ENCODE measurements at regions not wholly inside any gene's neighbourhood (a gene's known extent, or its start where the extent isn't known, plus 50 kb on each side); places are given as distances from the start of the nearest gene placed in this dataset.
"Not testable (repeated sequence)": the region's sequence is repeated elsewhere in the genome, so short reads cannot be mapped to it uniquely, and the experiment has no call there.

- no peak for DNase-seq (ENCODE audit: low read depth)
These were observed 57.5 kb upstream of the PLPPR5 start for GRCh38 chr1:99062192-99062591.

GRCh38 chr1:99069146-99069545 lies 64.5 kb upstream of the PLPPR5 start:
- no peak for DNase-seq (ENCODE audit: low read depth)

- DNase-seq (ENCODE audit: low read depth) = not testable (repeated sequence)
These were observed 73.9 kb upstream of the PLPPR5 start for GRCh38 chr1:99078529-99078928.

- no peak for DNase-seq (ENCODE audit: low read depth)
These were observed 77.7 kb upstream of the PLPPR5 start for GRCh38 chr1:99082366-99082765.

GRCh38 chr1:99083338-99083737 lies 78.7 kb upstream of the PLPPR5 start:
- no peak for DNase-seq (ENCODE audit: low read depth)

- DNase-seq (ENCODE audit: low read depth) = no peak
These were observed 79.9 kb upstream of the PLPPR5 start for GRCh38 chr1:99084562-99084961.

- DNase-seq (ENCODE audit: low read depth) = no peak
These were observed 81.4 kb upstream of the PLPPR5 start for GRCh38 chr1:99086057-99086456.

GRCh38 chr1:99098589-99098988 lies 93.9 kb upstream of the PLPPR5 start:
- no peak for DNase-seq (ENCODE audit: low read depth)

- no peak for DNase-seq (ENCODE audit: low read depth)
These were observed 101.6 kb upstream of the PLPPR5 start for GRCh38 chr1:99106274-99106673.

- DNase-seq (ENCODE audit: low read depth) = no peak
These were observed 103.0 kb upstream of the PLPPR5 start for GRCh38 chr1:99107680-99108079.

- no peak for DNase-seq (ENCODE audit: low read depth)
These were observed 105.7 kb upstream of the PLPPR5 start for GRCh38 chr1:99110140-99111041.

GRCh38 chr1:99115231-99115630 lies 110.6 kb upstream of the PLPPR5 start:
- no peak for DNase-seq (ENCODE audit: low read depth)

GRCh38 chr1:99119188-99119587 lies 114.5 kb upstream of the PLPPR5 start:
- DNase-seq (ENCODE audit: low read depth) = no peak

GRCh38 chr1:99122039-99122438 lies 117.4 kb upstream of the PLPPR5 start:
- DNase-seq (ENCODE audit: low read depth) = no peak

GRCh38 chr1:99123936-99124335 lies 119.3 kb upstream of the PLPPR5 start:
- no peak for DNase-seq (ENCODE audit: low read depth)

- DNase-seq (ENCODE audit: low read depth) = no peak
These were observed 126.9 kb upstream of the PLPPR5 start for GRCh38 chr1:99131546-99131945.

GRCh38 chr1:99133756-99134500 lies 129.3 kb upstream of the PLPPR5 start:
- no peak for DNase-seq (ENCODE audit: low read depth)

- no peak for DNase-seq (ENCODE audit: low read depth)
These were observed 126.6 kb upstream of the PLPPR4 start for GRCh38 chr1:99137554-99138206.

- no peak for DNase-seq (ENCODE audit: low read depth)
These were observed 124.4 kb upstream of the PLPPR4 start for GRCh38 chr1:99139876-99140275.

- no peak for DNase-seq (ENCODE audit: low read depth)
These were observed 118.0 kb upstream of the PLPPR4 start for GRCh38 chr1:99146129-99146848.

GRCh38 chr1:99149952-99150351 lies 114.3 kb upstream of the PLPPR4 start:
- DNase-seq (ENCODE audit: low read depth) = no peak

- no peak for DNase-seq (ENCODE audit: low read depth)
These were observed 112.2 kb upstream of the PLPPR4 start for GRCh38 chr1:99152132-99152531.
